CD4-positive, CD25-positive, alpha-beta regulatory T cell (primary cell): ENCODE measurements at regions not wholly inside any gene's neighbourhood (a gene's known extent, or its start where the extent isn't known, plus 50 kb on each side); places are given as distances from the start of the nearest gene placed in this dataset.

Source experiments
- ATAC-seq, 2 donors: fragments of 150-1000 bp; cut with Tn5 transposase; one replicate each; pipeline ENCODE4 v1.10.0; 2021; ENCODE audit warnings: low read depth in 2 of 2, moderate number of reproducible peaks in 2 of 2, moderate library complexity in 1 of 2
- DNase-seq, 3 donors: peaks; one replicate each; pipeline versions ENCODE4 v3.0.0 to v3.0.0-alpha.2; 2012 to 2022; ENCODE audit warnings: mixed read lengths in 1 of 3
- H3K27ac ChIP-seq: one replicate; pipeline ENCODE4 v1.7.0; 2013; ENCODE audit warnings: mild to moderate bottlenecking, low read length; ENCODE audit not compliant: insufficient read depth, poor library complexity, severe bottlenecking
- H3K27me3 ChIP-seq: one replicate; pipeline ENCODE4 v1.7.0; 2013; ENCODE audit warnings: low read length; ENCODE audit not compliant: control insufficient read depth, insufficient read depth
- H3K36me3 ChIP-seq: one replicate; pipeline ENCODE4 v1.7.0; 2013; ENCODE audit warnings: mild to moderate bottlenecking, low read length, moderate library complexity; ENCODE audit not compliant: control insufficient read depth, insufficient read depth
- H3K4me1 ChIP-seq: 2 replicates; pipeline ENCODE4 v1.7.0; 2013; ENCODE audit warnings: mild to moderate bottlenecking, low read length; ENCODE audit not compliant: insufficient read depth, control insufficient read depth, poor library complexity, severe bottlenecking
- H3K4me3 ChIP-seq: one replicate; pipeline ENCODE4 v1.7.0; 2013; ENCODE audit warnings: low read depth, mild to moderate bottlenecking, low read length, moderate library complexity
- H3K9me3 ChIP-seq, 2 experiments: 1 replicate in 1 of 2; 2 replicates in 1 of 2; pipeline ENCODE4 v1.7.0; 2013; ENCODE audit warnings: low read length in 2 of 2, mild to moderate bottlenecking in 1 of 2, moderate library complexity in 1 of 2; ENCODE audit not compliant: control insufficient read depth in 2 of 2
- H3K27ac Mint-ChIP-seq, 3 donors: one replicate each; pipeline ENCODE4 v1.8.0; 2020 to 2022; ENCODE audit warnings: mild to moderate bottlenecking in 3 of 3, mixed read lengths in 3 of 3, moderate library complexity in 2 of 3
- H3K27me3 Mint-ChIP-seq: one replicate; pipeline ENCODE4 v1.8.0; 2022; ENCODE audit warnings: mild to moderate bottlenecking, mixed read lengths
- H3K36me3 Mint-ChIP-seq: one replicate; pipeline ENCODE4 v1.8.0; 2020; ENCODE audit warnings: mixed read lengths
- H3K4me1 Mint-ChIP-seq, 4 donors: one replicate each; pipeline ENCODE4 v1.8.0; 2020 to 2022; ENCODE audit warnings: mixed read lengths in 4 of 4, mild to moderate bottlenecking in 1 of 4
- H3K4me3 Mint-ChIP-seq, 4 donors: one replicate each; pipeline ENCODE4 v1.8.0; 2020 to 2022; ENCODE audit warnings: mild to moderate bottlenecking in 4 of 4, mixed read lengths in 4 of 4, moderate library complexity in 3 of 4
- H3K9me3 Mint-ChIP-seq, 7 donors: one replicate each; pipeline ENCODE4 v1.8.0; 2020 to 2022; ENCODE audit warnings: mixed read lengths in 7 of 7, mild to moderate bottlenecking in 3 of 7, moderate library complexity in 2 of 7

DNA sequence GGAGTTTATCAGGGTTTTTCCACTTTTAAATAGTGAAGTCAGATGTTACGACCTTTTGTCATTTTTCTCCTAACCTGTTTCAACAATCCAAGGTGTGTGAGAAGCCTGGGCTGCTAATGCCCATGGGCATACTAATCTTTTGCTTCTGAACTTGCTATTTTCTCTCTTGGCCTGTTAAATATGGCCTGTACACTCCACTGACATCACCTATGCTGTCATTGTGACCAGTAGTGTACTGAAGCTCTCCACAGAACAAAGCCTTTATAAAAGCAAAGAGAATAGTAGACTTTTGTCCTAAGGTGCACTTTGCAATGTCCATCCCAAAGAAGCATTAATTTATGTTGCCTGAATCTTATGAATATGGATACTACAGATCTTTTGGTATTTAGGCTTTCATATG lies 1490.5 kb downstream of the STIM2 start:
- H3K4me3 ChIP-seq = no peak overlapping the region
- DNase-seq = no peak
- no peaks in the 10 kb centered on the region for H3K4me1 ChIP-seq
- H3K27me3 ChIP-seq = no peaks in the 10 kb centered on the region
- Mint-ChIP-seq H3K4me1 (no peaks in the 10 kb centered on the region), H3K9me3 (peaks cover 0 to 27% (median 8%) of the 10 kb centered on the region in 7 donors), H3K36me3 (no peaks in the 10 kb centered on the region), H3K27me3 (no peaks in the 10 kb centered on the region), H3K27ac (no peak overlapping the region), H3K4me3 (no peak overlapping the region)
- no peaks in the 10 kb centered on the region for H3K9me3 ChIP-seq
- no peak for ATAC-seq
- no peak overlapping the region for H3K27ac ChIP-seq
- H3K36me3 ChIP-seq = no peaks in the 10 kb centered on the region

DNA sequence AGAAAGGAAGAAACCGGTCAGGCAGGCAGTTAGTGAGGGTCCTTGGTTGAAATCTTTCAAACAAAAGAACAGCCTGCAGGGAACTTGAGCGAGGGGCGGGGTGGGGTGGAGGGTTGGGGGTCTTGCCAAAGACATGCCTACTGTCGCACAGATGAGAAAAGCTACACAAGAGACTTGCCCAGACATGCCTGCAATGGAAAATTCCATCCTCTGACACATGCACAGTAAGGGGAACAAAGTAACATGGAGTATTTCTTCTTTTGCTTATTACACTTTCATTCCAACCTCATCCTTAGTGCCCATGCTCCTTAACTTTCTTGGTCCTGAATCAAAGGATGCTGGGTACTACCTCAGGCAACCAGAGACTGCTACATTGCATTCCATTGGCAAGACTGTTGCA lies 1491.2 kb downstream of the STIM2 start:
- Histone ChIP-seq H3K27ac (no peak overlapping the region), H3K9me3 (no peaks in the 10 kb centered on the region), H3K36me3 (no peaks in the 10 kb centered on the region), H3K4me3 (no peak overlapping the region), H3K27me3 (no peaks in the 10 kb centered on the region), H3K4me1 (no peaks in the 10 kb centered on the region)
- DNase-seq (no peak), ATAC-seq (no peak)
- Mint-ChIP-seq H3K27me3 (no peaks in the 10 kb centered on the region), H3K9me3 (peaks cover 0 to 30% (median 8%) of the 10 kb centered on the region in 7 donors), H3K4me1 (no peaks in the 10 kb centered on the region), H3K27ac (no peak overlapping the region), H3K4me3 (no peak overlapping the region), H3K36me3 (no peaks in the 10 kb centered on the region)

DNA sequence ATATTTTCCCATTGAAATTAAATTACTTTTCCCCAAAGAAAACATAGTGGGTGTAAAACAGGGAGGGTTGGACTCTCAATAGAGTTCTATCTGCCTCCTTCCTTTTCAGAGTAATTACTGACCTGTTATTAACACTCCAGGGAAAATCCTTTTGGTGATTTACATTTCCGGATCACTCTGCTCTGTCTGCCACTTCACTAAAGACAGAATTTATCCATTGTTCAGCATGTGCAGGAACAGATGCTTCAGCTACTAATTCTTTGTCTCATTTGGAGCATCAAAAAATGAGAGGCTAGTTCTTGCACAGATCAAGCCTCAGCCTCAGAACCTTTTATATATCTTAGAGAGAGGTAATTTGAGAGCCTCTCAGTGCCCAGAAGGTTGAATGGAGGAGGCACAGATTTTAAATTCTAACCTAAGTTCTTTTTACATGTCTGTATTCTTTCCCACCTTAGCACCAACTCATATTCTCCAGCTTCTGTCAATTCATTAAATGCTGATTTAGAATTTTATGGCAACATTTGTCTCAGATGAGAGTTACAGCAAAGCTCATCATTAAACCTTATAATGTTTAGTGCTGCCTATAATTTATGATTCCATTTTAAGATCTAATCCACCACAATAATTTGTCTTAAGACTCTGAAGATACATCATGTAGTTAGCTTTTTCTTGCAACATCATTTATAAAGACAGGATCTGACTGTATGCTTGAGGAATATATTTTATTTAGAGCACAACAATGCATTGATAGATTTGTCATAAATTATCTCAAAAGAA lies 1494.4 kb downstream of the STIM2 start:
- DNase-seq = no peak
- ATAC-seq = no peak
- Mint-ChIP-seq H3K36me3 (no peaks in the 10 kb centered on the region), H3K9me3 (peaks cover 0 to 28% (median 10%) of the 10 kb centered on the region in 7 donors), H3K4me3 (no peak overlapping the region), H3K27ac (no peak overlapping the region), H3K27me3 (no peaks in the 10 kb centered on the region), H3K4me1 (no peaks in the 10 kb centered on the region)
- Histone ChIP-seq H3K4me1 (no peaks in the 10 kb centered on the region), H3K36me3 (no peaks in the 10 kb centered on the region), H3K27ac (no peak overlapping the region), H3K4me3 (no peak overlapping the region), H3K27me3 (no peaks in the 10 kb centered on the region), H3K9me3 (no peaks in the 10 kb centered on the region)

DNA sequence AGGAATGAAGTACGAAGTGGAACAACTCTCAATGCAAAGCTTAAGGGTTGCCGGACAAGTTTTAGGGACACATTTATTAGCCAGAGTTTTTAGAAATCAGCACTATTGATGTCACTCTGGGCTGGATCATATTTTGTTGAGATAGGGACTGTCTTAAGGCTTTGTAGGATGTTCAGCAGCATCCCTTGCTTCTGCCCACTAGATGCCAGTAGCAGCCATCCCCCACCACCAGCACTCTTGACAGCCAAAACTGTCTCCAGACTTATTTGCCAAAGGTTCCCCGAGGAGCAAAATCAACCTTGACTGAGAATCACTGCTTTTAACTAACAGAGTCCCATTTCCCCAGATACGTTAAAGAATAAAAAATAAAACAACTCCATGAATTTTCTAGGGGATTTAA lies 1497.3 kb downstream of the STIM2 start:
- no peaks in the 10 kb centered on the region for H3K27me3 ChIP-seq
- Mint-ChIP-seq H3K27ac (no peak overlapping the region), H3K4me1 (no peaks in the 10 kb centered on the region), H3K36me3 (no peaks in the 10 kb centered on the region), H3K4me3 (no peak overlapping the region), H3K27me3 (no peaks in the 10 kb centered on the region), H3K9me3 (peaks cover 2 to 21% (median 6%) of the 10 kb centered on the region in 7 donors)
- ATAC-seq (no peak), DNase-seq (no peak)
- H3K9me3 ChIP-seq = no peaks in the 10 kb centered on the region
- no peak overlapping the region for H3K27ac ChIP-seq
- H3K4me1 ChIP-seq = no peaks in the 10 kb centered on the region
- H3K4me3 ChIP-seq = no peak overlapping the region
- no peaks in the 10 kb centered on the region for H3K36me3 ChIP-seq

DNA sequence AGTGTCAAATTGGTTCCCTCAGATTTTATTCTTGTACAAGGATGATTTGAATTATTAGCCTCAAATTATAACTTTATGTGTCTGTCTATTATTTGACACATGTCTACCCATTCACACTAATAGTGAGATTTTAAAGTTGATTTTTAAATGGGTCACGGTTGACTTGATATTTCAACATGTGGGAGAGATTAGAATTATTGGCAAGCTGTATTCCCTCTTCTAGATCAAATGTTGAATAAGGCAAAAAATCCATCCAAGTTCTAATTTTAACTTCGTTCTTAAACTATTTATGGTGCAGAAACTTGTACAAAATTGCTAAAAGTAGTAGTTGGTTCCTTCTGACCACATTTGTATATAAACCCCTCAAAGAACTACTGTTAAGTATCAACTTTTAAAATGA lies 1498.0 kb downstream of the STIM2 start:
- Histone ChIP-seq H3K27ac (no peak overlapping the region), H3K4me1 (no peaks in the 10 kb centered on the region), H3K4me3 (no peak overlapping the region), H3K36me3 (no peaks in the 10 kb centered on the region), H3K9me3 (no peaks in the 10 kb centered on the region), H3K27me3 (no peaks in the 10 kb centered on the region)
- ATAC-seq = no peak
- no peaks in the 10 kb centered on the region for H3K27me3 Mint-ChIP-seq
- peaks cover 2 to 19% (median 6%) of the 10 kb centered on the region in 7 donors for H3K9me3 Mint-ChIP-seq
- H3K27ac Mint-ChIP-seq = no peak overlapping the region
- no peaks in the 10 kb centered on the region for H3K36me3 Mint-ChIP-seq
- DNase-seq = no peak
- H3K4me3 Mint-ChIP-seq = no peak overlapping the region
- no peaks in the 10 kb centered on the region for H3K4me1 Mint-ChIP-seq

DNA sequence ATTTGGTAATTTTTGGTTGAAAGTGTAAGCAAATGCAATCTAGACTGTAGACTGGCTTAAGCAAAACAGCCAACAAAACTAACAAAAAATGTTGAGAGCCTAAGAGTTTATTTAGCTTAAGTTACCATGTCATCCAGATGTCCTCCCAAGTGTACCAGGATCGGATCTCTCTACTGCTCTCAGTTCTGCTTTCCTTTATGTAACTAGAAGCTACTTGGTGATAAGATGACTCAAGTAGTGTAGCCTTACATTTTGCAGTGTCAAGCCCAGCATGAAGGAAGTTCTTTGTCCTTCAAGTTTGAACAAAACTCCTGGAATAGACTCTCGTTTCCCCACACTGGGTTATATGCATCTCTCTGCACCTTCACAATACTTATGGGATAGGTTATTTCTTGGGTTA lies 1500.0 kb downstream of the STIM2 start:
- Mint-ChIP-seq H3K9me3 (peaks cover 0 to 13% (median 3%) of the 10 kb centered on the region in 7 donors), H3K4me1 (no peaks in the 10 kb centered on the region), H3K27me3 (no peaks in the 10 kb centered on the region), H3K27ac (no peak overlapping the region), H3K36me3 (no peaks in the 10 kb centered on the region), H3K4me3 (no peak overlapping the region)
- Histone ChIP-seq H3K4me1 (no peaks in the 10 kb centered on the region), H3K27ac (no peak overlapping the region), H3K9me3 (no peaks in the 10 kb centered on the region), H3K27me3 (no peaks in the 10 kb centered on the region), H3K4me3 (no peak overlapping the region), H3K36me3 (no peaks in the 10 kb centered on the region)
- ATAC-seq (no peak), DNase-seq (no peak)

DNA sequence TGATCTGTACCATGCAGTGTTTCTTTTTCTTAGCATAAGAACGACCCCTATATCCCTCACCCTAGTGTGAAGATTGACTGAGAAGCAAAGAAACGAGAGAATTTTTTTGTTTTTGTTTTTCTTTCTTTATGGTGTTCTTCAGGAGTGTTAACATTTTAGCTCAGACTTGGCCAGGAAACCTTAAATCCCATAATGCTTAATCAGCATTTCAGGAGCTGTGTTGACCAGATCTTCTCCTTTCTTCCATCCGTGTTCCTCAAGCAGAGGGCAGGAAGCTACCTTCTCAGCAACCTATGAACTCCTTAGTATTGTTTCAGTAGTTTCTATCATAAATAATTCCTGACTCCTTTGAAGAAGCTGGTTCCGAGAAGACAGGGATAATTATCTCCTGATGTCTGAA lies 1501.5 kb downstream of the STIM2 start:
- H3K4me1 Mint-ChIP-seq = no peaks in the 10 kb centered on the region
- no peaks in the 10 kb centered on the region for H3K4me1 ChIP-seq
- no peak overlapping the region for H3K27ac Mint-ChIP-seq
- no peak overlapping the region for H3K4me3 Mint-ChIP-seq
- H3K27me3 Mint-ChIP-seq = no peaks in the 10 kb centered on the region
- no peaks in the 10 kb centered on the region for H3K27me3 ChIP-seq
- H3K4me3 ChIP-seq = no peak overlapping the region
- H3K36me3 Mint-ChIP-seq = no peaks in the 10 kb centered on the region
- H3K9me3 Mint-ChIP-seq = peaks cover 0 to 9% (median 4%) of the 10 kb centered on the region in 7 donors
- no peaks in the 10 kb centered on the region for H3K9me3 ChIP-seq
- H3K36me3 ChIP-seq = no peaks in the 10 kb centered on the region
- DNase-seq (no peak), ATAC-seq (no peak)
- H3K27ac ChIP-seq = no peak overlapping the region

DNA sequence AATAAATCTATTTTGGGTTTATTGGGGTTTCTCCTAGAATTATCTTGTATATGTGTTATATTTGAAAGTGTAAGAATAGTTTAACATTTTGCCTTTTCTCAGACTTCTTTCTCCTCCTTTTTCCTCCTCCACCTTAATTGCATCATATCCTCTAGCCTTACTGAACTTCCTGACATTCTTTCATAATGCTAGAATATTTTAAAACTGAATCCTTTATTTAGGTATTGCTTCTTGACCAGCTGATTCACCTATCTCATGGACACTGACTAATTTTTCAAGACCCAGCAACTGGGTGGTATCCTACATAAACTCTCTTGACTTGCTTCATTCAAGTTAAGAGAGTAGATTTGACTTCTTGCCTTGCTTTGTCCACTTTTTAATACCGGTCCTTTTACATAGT lies 1508.9 kb downstream of the STIM2 start:
- Histone ChIP-seq H3K9me3 (no peaks in the 10 kb centered on the region), H3K4me1 (no peaks in the 10 kb centered on the region), H3K36me3 (no peaks in the 10 kb centered on the region), H3K27ac (no peak overlapping the region), H3K4me3 (no peak overlapping the region), H3K27me3 (no peaks in the 10 kb centered on the region)
- Mint-ChIP-seq H3K27me3 (no peaks in the 10 kb centered on the region), H3K36me3 (no peaks in the 10 kb centered on the region), H3K4me1 (no peaks in the 10 kb centered on the region), H3K9me3 (peaks cover 0 to 16% (median 7%) of the 10 kb centered on the region in 7 donors), H3K4me3 (no peak overlapping the region), H3K27ac (no peak overlapping the region)
- no peak for ATAC-seq
- no peak for DNase-seq
